ENCODE measurements at regions not wholly inside any gene's neighbourhood (a gene's known extent, or its start where the extent isn't known, plus 50 kb on each side); places are given as distances from the start of the nearest gene placed in this dataset.

DNA sequence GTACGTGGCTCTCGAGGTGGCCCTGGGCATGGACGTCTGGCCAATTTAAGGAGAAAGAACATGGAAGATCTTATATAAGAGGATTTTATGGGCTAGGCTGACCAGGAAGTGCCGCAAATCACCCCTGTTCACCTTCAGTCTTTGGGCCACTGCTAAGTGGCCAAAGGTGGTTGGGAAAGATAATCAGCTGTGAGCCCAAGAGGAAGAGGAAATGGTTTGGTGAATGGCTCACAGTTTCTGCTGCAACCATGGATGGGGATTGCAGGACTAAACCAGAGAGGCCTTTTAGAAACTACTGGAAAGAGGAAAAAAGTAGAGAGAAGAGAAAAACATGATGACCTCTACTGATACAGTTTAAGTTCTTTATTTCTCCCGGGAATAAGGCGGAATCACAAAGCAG is 96.0 kb upstream of the ARHGAP20 start:
- TF ChIP-seq, protein P1, sequence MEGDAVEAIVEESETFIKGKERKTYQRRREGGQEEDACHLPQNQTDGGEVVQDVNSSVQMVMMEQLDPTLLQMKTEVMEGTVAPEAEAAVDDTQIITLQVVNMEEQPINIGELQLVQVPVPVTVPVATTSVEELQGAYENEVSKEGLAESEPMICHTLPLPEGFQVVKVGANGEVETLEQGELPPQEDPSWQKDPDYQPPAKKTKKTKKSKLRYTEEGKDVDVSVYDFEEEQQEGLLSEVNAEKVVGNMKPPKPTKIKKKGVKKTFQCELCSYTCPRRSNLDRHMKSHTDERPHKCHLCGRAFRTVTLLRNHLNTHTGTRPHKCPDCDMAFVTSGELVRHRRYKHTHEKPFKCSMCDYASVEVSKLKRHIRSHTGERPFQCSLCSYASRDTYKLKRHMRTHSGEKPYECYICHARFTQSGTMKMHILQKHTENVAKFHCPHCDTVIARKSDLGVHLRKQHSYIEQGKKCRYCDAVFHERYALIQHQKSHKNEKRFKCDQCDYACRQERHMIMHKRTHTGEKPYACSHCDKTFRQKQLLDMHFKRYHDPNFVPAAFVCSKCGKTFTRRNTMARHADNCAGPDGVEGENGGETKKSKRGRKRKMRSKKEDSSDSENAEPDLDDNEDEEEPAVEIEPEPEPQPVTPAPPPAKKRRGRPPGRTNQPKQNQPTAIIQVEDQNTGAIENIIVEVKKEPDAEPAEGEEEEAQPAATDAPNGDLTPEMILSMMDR (IDR thresholded peaks at IDR 0.05) = no peak

DNA sequence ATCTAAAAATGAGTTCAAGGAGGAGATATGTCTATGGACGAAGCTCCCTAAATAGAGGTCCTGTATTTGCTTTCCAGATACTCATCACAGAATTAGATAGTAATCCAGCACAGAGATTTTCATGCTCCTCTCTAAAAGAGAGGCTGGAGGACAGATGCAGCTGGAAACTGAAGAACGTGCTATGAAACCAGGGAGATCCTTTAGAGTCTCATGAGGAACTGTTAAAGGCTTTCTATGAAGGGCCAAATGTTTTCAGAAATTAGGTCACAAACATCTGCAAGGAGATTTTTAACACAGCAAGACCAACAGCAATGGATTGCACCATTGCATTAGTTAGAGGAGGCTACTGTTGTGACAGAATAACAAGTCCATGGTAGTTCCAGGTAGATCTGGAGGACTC is 95.6 kb upstream of the ARHGAP20 start:
- TF ChIP-seq, protein P1 (IDR thresholded peaks at IDR 0.05) = no peak

DNA sequence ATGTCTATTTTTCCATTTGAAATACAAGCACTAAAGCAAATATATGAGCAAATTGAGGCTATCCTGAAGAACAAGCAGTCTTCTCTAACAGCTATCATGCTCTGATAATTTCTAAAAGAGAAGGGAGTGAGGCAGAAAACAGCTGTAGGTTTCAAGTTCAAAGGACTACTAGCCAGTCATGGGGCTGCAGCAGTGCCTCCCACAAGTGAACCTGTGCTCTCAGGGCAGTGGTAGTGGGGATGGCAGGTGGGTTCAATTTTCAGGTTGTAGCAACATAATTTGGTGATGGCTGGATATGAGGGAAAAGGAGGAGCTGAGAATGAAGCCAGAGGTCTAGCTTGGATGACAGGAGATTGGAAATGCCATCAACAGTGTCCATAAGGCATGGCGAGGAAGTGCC is 93.5 kb upstream of the ARHGAP20 start:
- TF ChIP-seq, protein P1 (IDR thresholded peaks at IDR 0.05) = no peak

DNA sequence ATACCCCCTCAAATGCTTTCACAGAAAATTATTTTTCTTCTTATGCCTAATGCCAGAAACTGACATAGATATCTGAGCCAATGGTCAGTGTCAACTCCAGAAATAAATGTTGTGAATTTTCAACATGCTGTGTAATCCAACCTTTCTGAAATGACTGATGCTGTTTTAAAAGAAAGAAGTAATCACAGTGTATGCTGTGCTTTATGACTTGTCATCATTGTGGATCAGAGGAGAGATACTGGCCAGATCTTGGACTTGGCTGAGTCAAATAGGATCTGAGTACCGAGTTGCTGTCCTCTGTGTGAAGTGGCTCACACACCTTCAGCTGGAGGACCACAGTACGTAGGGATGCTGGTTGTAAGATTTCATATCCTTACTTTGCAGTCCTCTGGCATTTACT is 89.9 kb upstream of the ARHGAP20 start:
- TF ChIP-seq, protein P1 (IDR thresholded peaks at IDR 0.05) = no peak

DNA sequence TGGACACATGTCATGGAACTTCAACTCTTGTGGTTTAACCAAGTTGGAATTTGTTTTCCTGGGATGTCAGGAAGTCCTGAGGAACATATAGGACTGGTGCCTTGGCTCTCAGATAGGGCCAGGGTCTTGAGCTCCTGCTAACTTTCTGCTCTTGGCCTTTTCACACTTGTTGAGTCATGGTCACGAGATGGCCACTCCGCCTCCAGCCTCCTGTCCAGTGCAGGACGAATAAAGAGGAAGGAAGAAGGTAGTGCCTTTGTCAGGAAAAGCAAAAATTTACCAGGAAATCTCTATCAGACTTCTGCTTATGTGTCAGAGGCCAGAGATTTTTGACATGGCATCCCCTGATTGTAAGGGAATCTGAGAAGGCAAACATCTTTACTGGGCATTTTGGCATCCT is 89.1 kb upstream of the ARHGAP20 start:
- TF ChIP-seq, protein P1 (IDR thresholded peaks at IDR 0.05) = no peak

DNA sequence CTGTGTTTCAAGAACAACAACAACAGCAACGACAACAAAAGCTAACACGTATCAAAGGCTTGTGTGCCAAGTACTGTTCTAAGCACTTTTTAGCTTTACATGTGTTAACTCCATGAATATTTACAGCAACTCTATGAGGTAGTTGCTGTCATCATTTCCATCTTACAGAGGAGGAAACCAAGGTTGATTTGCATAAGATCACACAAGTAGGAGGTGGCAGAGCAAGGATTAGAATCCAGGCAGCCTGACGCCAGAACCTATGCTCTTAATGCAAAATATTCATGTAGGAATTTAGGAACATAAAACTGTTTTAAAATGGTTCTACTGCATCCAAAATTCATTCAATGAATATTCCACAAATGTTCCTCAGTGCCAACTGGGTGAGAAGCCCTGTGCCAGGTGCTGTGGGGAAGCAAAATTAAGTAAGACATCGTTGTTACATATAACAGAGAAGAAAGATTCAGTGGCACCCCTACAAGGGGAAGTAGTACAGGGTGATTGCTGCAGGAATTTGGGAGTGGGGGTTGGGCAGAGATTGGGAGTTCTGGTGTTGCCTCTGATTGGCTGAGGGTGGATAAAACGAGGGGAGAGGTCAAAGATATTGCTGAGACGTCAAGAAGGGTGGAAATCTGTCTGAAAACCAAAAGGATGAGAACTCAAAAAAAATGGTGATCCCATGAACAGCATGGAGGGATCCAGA is 86.1 kb upstream of the ARHGAP20 start:
- TF ChIP-seq, protein P1 (IDR thresholded peaks at IDR 0.05) = no peak

DNA sequence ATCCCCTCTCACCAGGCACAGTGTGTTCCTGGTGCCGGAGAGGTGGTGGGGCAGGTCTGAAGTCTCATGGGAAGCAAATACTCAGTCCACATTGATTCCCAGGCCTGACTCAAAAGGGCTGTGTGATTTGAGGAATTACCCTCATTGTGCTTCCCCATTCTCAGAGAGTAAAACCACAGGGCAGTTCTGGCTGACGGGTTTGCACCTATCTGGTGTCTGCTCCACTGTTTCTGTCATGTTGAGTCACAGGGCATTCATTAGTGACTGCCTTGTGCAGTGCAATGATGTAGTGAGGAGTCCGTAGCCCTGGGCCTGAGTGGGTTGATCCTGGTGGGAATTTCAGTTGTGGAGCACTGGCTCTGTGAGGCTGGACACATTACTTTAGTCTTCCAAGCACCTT is 85.2 kb upstream of the ARHGAP20 start:
- TF ChIP-seq, protein P1 (IDR thresholded peaks at IDR 0.05) = no peak

Data from LNCAP (cell line).